OCI-LY7 (cell line): ENCODE measurements at regions not wholly inside any gene's neighbourhood (a gene's known extent, or its start where the extent isn't known, plus 50 kb on each side); places are given as distances from the start of the nearest gene placed in this dataset.

Experiments used
- BruUV-seq: library from RNA; stranded (reverse); fragments of 400-500 nt; replicated peaks from 2 replicates; lab custom pipeline; 2021; lab: Mats Ljungman, UMichigan
- CTCF ChIA-PET: fragments of 300-600 bp; sonication (Branson Sonifier 250); formaldehyde crosslinking; loops from one replicate; lab custom pipeline; 2022; ENCODE audit warnings: antibody characterized with exemption; ENCODE audit not compliant: unreplicated experiment; lab: Charles Lee
- POLR2A ChIA-PET: fragments of 300-600 bp; sonication (Branson Sonifier 250); formaldehyde crosslinking; loops from one replicate; lab custom pipeline; 2022; ENCODE audit warnings: antibody characterized with exemption; lab: Charles Lee
- DNase-seq: peaks from one replicate; pipeline ENCODE4 v3.0.0-alpha.2; 2015; ENCODE audit warnings: low spot score
- H2AFZ ChIP-seq: fragments of 200-600 bp; sonication (generic), shearing (Covaris generic); 2 replicates; pipeline ENCODE4 v1.6.1; 2014; ENCODE audit warnings: mild to moderate bottlenecking, antibody characterized with exemption, low read length, moderate library complexity
- H3K27ac ChIP-seq: fragments of 200-600 bp; sonication (generic); 2 replicates; pipeline ENCODE4 v1.5.1; 2014; ENCODE audit warnings: mixed run types, low read depth, mild to moderate bottlenecking, moderate library complexity, low read length, inconsistent platforms; ENCODE audit not compliant: poor library complexity, severe bottlenecking
- H3K36me3 ChIP-seq: fragments of 200-600 bp; sonication (generic); 2 replicates; pipeline ENCODE4 v1.6.1; 2014; ENCODE audit warnings: mild to moderate bottlenecking, antibody characterized with exemption, low read length, moderate library complexity, mixed read lengths; ENCODE audit not compliant: insufficient read depth
- H3K4me1 ChIP-seq: fragments of 200-600 bp; sonication (generic); 2 replicates; pipeline ENCODE4 v1.5.1; 2014; ENCODE audit warnings: mild to moderate bottlenecking, low read length; ENCODE audit not compliant: insufficient read depth, poor library complexity, severe bottlenecking
- H3K4me2 ChIP-seq: fragments of 200-600 bp; sonication (generic); 2 replicates; pipeline ENCODE4 v1.6.1; 2014; ENCODE audit warnings: mild to moderate bottlenecking, low read length
- H3K4me3 ChIP-seq: fragments of 200-600 bp; sonication (generic); 2 replicates; pipeline ENCODE4 v1.5.1; 2014; ENCODE audit warnings: mild to moderate bottlenecking, low read depth, low read length; ENCODE audit not compliant: poor library complexity, severe bottlenecking
- H3K79me2 ChIP-seq: fragments of 200-600 bp; sonication (generic); 2 replicates; pipeline ENCODE4 v1.6.1; 2016; ENCODE audit warnings: low read depth, mild to moderate bottlenecking, low read length, moderate library complexity, mixed read lengths; ENCODE audit not compliant: insufficient read depth
- H3K9me2 ChIP-seq: fragments of 200-600 bp; sonication (generic); 2 replicates; pipeline ENCODE4 v1.6.1; 2016; ENCODE audit warnings: mild to moderate bottlenecking, low read length, mixed read lengths; ENCODE audit not compliant: insufficient read depth
- H3K9me3 ChIP-seq: fragments of 200-600 bp; sonication (generic); 2 replicates; pipeline ENCODE4 v1.6.1; 2014; ENCODE audit warnings: mild to moderate bottlenecking, mixed run types, low read length, mixed read lengths
- H4K20me1 ChIP-seq: fragments of 200-600 bp; sonication (generic); 2 replicates; pipeline ENCODE4 v1.6.1; 2014; ENCODE audit warnings: mild to moderate bottlenecking, antibody characterized with exemption, low read length, moderate library complexity, mixed read lengths; ENCODE audit not compliant: insufficient read depth
- CTCF ChIP-seq: fragments of 200-600 bp; sonication (generic); conservative IDR thresholded peaks from 2 replicates; pipeline ENCODE4 v1.5.1; 2014; ENCODE audit warnings: mild to moderate bottlenecking, antibody characterized with exemption, low read length, moderate library complexity, mixed read lengths
- EZH2phosphoT487 ChIP-seq: fragments of 200-600 bp; sonication (generic); IDR thresholded peaks from 2 replicates; pipeline ENCODE4 v1.6.1; 2018; ENCODE audit warnings: low read depth, borderline replicate concordance, mild to moderate bottlenecking, mixed run types, antibody characterized with exemption, low read length, moderate library complexity, mixed read lengths
- intact Hi-C: fragments of 100-400 bp; cut with micrococcal nuclease; formaldehyde crosslinking; loops from one replicate; pipeline ENCODE4 v1.10.0; 2022; ENCODE audit not compliant: unreplicated experiment

- DNase-seq = no peak
- no peak for TF ChIP-seq EZH2phosphoT487
- TF ChIP-seq CTCF = no peak
- no TSS peak for BruUV-seq
- H2AFZ ChIP-seq = no peak overlapping the region
- H3K4me1 ChIP-seq = peaks cover 11% of the 10 kb centered on the region
- ChIA-PET CTCF (no interaction called here), POLR2A (interaction anchor here (1.4 kb wide), 1 partner anchor 533 kb away, joined by 3 read pairs; the partner anchor contains the start of gene IFNG-AS1)
- H3K4me2 ChIP-seq = no peak overlapping the region
- H3K27ac ChIP-seq = no peak overlapping the region
- no peak overlapping the region for H3K4me3 ChIP-seq
- H3K9me2 ChIP-seq = no peaks in the 10 kb centered on the region
- H3K79me2 ChIP-seq = no peaks in the 10 kb centered on the region
- intact Hi-C loops = no loop called here
- H3K36me3 ChIP-seq = no peaks in the 10 kb centered on the region
- H3K9me3 ChIP-seq = peaks cover 5% of the 10 kb centered on the region; the same call in 1 of the 2 replicates
- H4K20me1 ChIP-seq = no peaks in the 10 kb centered on the region
Observed at GRCh38 chr12:67456431-67456901, 187.3 kb downstream of the CAND1 start.

DNA sequence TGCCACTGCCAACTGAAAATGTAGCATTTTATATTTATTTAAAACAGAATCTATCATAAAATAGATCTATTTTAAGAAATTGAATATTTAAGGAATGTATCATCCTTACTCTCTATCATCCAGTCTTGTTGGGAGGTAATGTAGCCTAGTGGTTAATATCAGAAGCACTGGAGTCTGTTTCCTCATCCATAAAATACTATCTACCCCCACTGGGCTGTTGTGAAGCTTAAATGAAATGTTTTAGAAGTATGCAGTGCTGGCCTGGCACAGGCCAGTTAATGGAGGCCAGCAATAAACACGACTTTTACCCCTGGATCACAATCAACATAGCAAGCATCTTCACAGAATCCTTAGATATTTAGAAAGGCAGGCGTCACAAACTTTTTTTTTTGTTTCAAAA, 188.0 kb downstream of the CAND1 start:
- DNase-seq = no peak
- H3K9me3 ChIP-seq = peaks cover 5% of the 10 kb centered on the region; the same call in 1 of the 2 replicates
- H3K79me2 ChIP-seq = no peaks in the 10 kb centered on the region
- POLR2A ChIA-PET = no interaction called here
- no peak overlapping the region for H3K4me3 ChIP-seq
- peaks cover 4% of the 10 kb centered on the region for H3K4me1 ChIP-seq
- no TSS peak for BruUV-seq
- intact Hi-C loops = no loop called here
- no peaks in the 10 kb centered on the region for H4K20me1 ChIP-seq
- TF ChIP-seq EZH2phosphoT487 (no peak), CTCF (no peak)
- CTCF ChIA-PET = no interaction called here
- H3K9me2 ChIP-seq = no peaks in the 10 kb centered on the region
- no peak overlapping the region for H2AFZ ChIP-seq
- H3K4me2 ChIP-seq = no peak overlapping the region
- H3K27ac ChIP-seq = no peak overlapping the region
- no peaks in the 10 kb centered on the region for H3K36me3 ChIP-seq

DNA sequence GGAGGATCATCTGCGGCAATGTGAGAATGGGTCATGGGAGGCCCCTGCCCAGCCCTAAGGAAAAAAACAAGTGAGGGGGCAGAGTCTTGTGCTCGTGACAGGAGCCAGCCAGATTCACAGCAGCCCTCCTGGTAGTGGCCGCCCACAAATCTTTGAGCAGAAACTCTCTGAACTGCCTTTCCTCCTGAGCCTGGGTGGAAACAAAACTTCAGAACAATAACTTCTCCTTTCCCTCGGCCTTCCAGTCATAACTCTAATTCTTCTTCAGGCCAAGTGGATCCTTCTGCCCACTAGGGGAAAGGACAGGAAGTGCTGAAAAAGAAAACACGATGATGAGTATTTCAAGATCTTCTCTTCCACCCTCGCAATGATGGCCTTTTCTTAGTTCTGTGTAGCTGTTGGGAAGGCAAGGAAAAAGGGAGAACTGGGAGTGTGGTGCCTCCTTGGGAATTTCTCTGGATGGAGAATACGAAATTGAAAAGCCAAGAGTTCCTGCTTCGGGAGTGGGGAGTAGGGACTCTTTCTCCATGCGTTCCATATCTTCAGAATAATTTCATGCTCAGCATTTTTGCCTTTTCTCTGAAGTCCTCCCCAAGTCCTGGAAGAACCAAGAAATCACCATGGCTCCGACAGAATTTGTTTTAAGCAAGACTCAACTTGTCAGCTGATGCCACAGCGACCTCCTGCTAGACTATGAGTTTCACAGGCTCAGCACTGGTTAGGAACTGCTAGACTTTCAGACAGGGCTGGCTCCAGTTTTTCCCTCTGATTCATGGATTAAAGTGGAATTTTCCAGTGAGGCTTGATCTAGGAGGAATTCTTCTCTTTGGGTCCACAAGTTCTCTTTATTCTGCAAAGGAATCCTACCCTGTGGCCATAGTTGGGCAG, 188.9 kb downstream of the CAND1 start:
- no TSS peak for BruUV-seq
- intact Hi-C loops = no loop called here
- H3K27ac ChIP-seq = no peak overlapping the region
- CTCF ChIA-PET = no interaction called here
- no peak overlapping the region for H3K4me2 ChIP-seq
- H2AFZ ChIP-seq = no peak overlapping the region
- H3K36me3 ChIP-seq = no peaks in the 10 kb centered on the region
- no peaks in the 10 kb centered on the region for H3K4me1 ChIP-seq
- H3K9me2 ChIP-seq = no peaks in the 10 kb centered on the region
- H4K20me1 ChIP-seq = no peaks in the 10 kb centered on the region
- no peak overlapping the region for H3K4me3 ChIP-seq
- no peak for DNase-seq
- H3K79me2 ChIP-seq = no peaks in the 10 kb centered on the region
- POLR2A ChIA-PET = no interaction called here
- H3K9me3 ChIP-seq = peaks cover under 1% of the 10 kb centered on the region; the same call in 1 of the 2 replicates
- no peak for TF ChIP-seq EZH2phosphoT487
- peak; percentile 50 for TF ChIP-seq CTCF
